Prostate gland (tissue), 2 donors: ENCODE measurements at regions not wholly inside any gene's neighbourhood (a gene's known extent, or its start where the extent isn't known, plus 50 kb on each side); places are given as distances from the start of the nearest gene placed in this dataset.

Experiments used
- DNase-seq: peaks from one replicate; pipeline ENCODE4 v3.0.0-alpha.2; 2019; ENCODE audit warnings: low spot score
- H3K27ac ChIP-seq, 2 donors: fragments of 200-600 bp; sonication (generic); 2 replicates each; pipeline ENCODE4 v1.5.1; 2017 to 2019
- H3K27me3 ChIP-seq: fragments of 200-600 bp; sonication (generic); replicated peaks from 2 replicates; pipeline ENCODE4 v1.5.1; 2019; ENCODE audit not compliant: insufficient read depth
- H3K36me3 ChIP-seq, 2 donors: fragments of 200-600 bp; sonication (generic); 1 replicate in 1 of 2; 2 replicates in 1 of 2; pipeline versions ENCODE4 v1.5.1 to v1.8.1; 2017 to 2019
- H3K4me1 ChIP-seq: fragments of 200-600 bp; sonication (generic); replicated peaks from 2 replicates; pipeline ENCODE4 v1.5.1; 2019
- H3K4me3 ChIP-seq, 2 donors: fragments of 200-600 bp; sonication (generic); 2 replicates each; pipeline ENCODE4 v1.5.1; 2017 to 2019
- H3K9me3 ChIP-seq: fragments of 200-600 bp; sonication (generic); 2 replicates; pipeline ENCODE4 v1.5.1; 2017
- CTCF ChIP-seq, 4 experiments: fragments of 200-600 bp in 2 of 4; fragments of 450-650 bp in 2 of 4; sonication (generic) in 2 of 4; IDR thresholded peaks; 1 replicate in 3 of 4; 2 replicates in 1 of 4; pipeline ENCODE4 v1.5.1; 2016 to 2019; ENCODE audit warnings: antibody characterized with exemption in 4 of 4, mild to moderate bottlenecking in 2 of 4, moderate library complexity in 2 of 4
- POLR2A ChIP-seq: fragments of 450-650 bp; IDR thresholded peaks from one replicate; pipeline ENCODE4 v1.6.1; 2016; ENCODE audit warnings: antibody characterized with exemption, mild to moderate bottlenecking
- POLR2AphosphoS5 ChIP-seq: sonication (generic); formaldehyde crosslinking; IDR thresholded peaks from one replicate; pipeline ENCODE4 v1.6.1; 2017; ENCODE audit warnings: antibody characterized with exemption
- WGBS: methylation state at CpG from one replicate; pipeline ENCODE4 v1.1.5; 2018; 5-methylcytosine and 5-hydroxymethylcytosine counted together
- intact Hi-C: fragments of 100-400 bp; cut with DNase I; formaldehyde crosslinking; loops from one replicate; pipeline ENCODE4 v1.14.2; 2022

DNA sequence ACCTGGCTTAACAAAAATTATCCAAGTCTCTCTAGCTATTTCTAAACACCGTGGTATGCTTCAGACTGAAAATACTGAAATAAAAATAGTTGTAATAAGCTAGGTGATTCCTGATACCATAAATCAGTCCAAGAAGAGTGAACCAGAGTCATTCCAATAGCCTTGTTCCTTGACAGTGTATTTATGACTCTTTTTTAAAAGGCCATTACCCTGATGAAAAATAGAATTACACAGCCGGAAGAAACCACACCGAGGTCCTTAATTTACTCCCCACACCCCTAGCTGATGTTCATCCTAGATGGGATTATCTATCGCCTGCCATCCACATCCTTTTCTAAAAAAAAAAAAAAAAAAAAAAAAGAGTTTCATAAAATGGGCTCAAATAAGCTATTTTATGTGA lies 457.6 kb upstream of the GRAMD2B start:
- Histone ChIP-seq H3K9me3 (no peaks in the 10 kb centered on the region), H3K4me3 (no peak overlapping the region), H3K27me3 (no peaks in the 10 kb centered on the region), H3K4me1 (no peaks in the 10 kb centered on the region), H3K27ac (no peak overlapping the region), H3K36me3 (no peaks in the 10 kb centered on the region)
- TF ChIP-seq POLR2A (no peak), CTCF (IDR thresholded peaks at IDR 0.05) (no peak), POLR2AphosphoS5 (no peak)
- intact Hi-C loops: no loop called here
- WGBS: 89% methylated on average over 4 of the region's 4 CpGs
- no peak for DNase-seq

GRCh38 chr5:125967576-125967975 lies 455.6 kb upstream of the GRAMD2B start:
- Histone ChIP-seq H3K4me3 (no peak overlapping the region), H3K9me3 (no peaks in the 10 kb centered on the region), H3K4me1 (no peaks in the 10 kb centered on the region), H3K27ac (no peak overlapping the region), H3K27me3 (no peaks in the 10 kb centered on the region), H3K36me3 (no peaks in the 10 kb centered on the region)
- intact Hi-C loops: no loop called here
- DNase-seq: no peak
- TF ChIP-seq CTCF (IDR thresholded peaks at IDR 0.05) (no peak), POLR2A (no peak), POLR2AphosphoS5 (no peak)

- Histone ChIP-seq H3K27me3 (no peaks in the 10 kb centered on the region), H3K36me3 (no peaks in the 10 kb centered on the region), H3K4me3 (no peak overlapping the region), H3K4me1 (no peaks in the 10 kb centered on the region), H3K27ac (no peak overlapping the region), H3K9me3 (no peaks in the 10 kb centered on the region)
- no peak for TF ChIP-seq POLR2A
- no peak for DNase-seq
- 79% methylated on average over 6 of the region's 6 CpGs for WGBS
- intact Hi-C loops: no loop called here
Observed at GRCh38 chr5:125969011-125969813, 454.0 kb upstream of the GRAMD2B start.

DNA sequence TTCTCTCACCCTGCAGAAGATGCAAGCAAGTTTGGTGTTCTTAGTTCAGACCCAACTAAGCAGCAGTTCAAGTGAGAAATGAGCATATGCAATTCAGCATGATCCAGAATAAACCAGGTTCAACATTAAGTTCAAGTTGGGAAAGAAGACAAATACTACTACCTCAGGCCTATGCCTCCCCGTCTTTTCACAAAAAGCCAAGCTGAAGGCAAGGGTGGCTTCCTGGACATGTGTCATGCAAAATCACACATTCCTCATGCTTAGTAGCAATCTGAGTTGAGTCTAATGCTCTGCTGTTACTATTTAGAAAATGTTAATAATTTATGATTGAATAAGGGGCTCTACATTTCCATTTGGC lies 453.4 kb upstream of the GRAMD2B start:
- H3K27me3 ChIP-seq: no peaks in the 10 kb centered on the region
- intact Hi-C loops: no loop called here
- H3K9me3 ChIP-seq: no peaks in the 10 kb centered on the region
- H3K36me3 ChIP-seq: no peaks in the 10 kb centered on the region
- WGBS: 91% methylated on average over 1 of the region's 1 CpG
- DNase-seq: no peak
- H3K27ac ChIP-seq: no peak overlapping the region
- TF ChIP-seq CTCF (IDR thresholded peaks at IDR 0.05): no peak
- no peak for TF ChIP-seq POLR2AphosphoS5
- no peak for TF ChIP-seq POLR2A
- no peaks in the 10 kb centered on the region for H3K4me1 ChIP-seq
- H3K4me3 ChIP-seq: no peak overlapping the region

GRCh38 chr5:125970631-125971307 lies 452.4 kb upstream of the GRAMD2B start:
- Histone ChIP-seq H3K4me3 (no peak overlapping the region), H3K36me3 (no peaks in the 10 kb centered on the region), H3K4me1 (no peaks in the 10 kb centered on the region), H3K9me3 (no peaks in the 10 kb centered on the region), H3K27me3 (no peaks in the 10 kb centered on the region), H3K27ac (no peak overlapping the region)
- DNase-seq: no peak
- TF ChIP-seq POLR2AphosphoS5 (no peak), POLR2A (no peak), CTCF (IDR thresholded peaks at IDR 0.05) (no peak)
- intact Hi-C loops: no loop called here
- WGBS: 67% methylated on average over 7 of the region's 7 CpGs
